Muscle of arm (tissue), 1 donor: ENCODE measurements at regions not wholly inside any gene's neighbourhood (a gene's known extent, or its start where the extent isn't known, plus 50 kb on each side); places are given as distances from the start of the nearest gene placed in this dataset.
A peak's percentile ranks its signal among the peaks of the same experiment; 100 is the strongest.
"Not testable (repeated sequence)": the region's sequence is repeated elsewhere in the genome, so short reads cannot be mapped to it uniquely, and the experiment has no call there.

ENCODE experiments used
- DNase-seq: peaks from one replicate; pipeline ENCODE4 v3.0.0-alpha.2; 2013

DNA sequence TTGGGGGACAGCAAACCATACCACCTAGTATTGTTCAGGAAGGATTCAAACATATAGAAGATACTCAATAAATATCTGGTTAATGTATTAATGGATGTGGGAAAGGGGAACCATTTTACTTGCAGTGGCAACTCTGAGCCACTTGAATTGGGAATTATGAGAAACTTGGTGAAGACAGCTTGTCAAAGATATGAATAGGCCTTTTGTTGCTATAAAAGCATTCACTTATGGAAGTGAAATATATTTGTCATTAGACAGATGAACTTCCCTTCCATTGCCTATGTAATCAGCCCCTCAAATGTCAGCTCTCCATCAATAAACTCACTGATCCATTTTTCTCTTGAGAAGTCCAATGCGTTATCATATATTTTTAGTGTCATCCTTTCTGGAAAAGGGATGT is 56.1 kb downstream of the GPR85 start:
- DNase-seq: no peak

DNA sequence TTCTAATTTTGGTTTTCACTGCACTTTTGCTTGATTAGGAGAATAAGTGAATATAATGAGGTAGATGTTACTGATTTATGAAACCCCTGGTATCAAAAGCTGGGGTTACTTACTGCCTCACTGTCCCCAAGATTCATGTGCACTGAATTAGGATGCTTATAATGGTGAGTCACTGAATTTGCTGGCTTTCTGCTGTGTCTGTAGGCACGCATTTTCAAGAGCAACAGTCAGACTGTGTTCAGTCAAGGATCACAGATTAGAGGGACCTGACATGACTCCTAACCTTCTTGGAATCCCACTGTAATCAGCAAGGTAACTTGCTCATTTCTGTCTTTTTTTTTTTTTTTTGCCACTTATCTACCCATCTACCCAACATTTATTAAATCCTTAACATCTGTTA is 59.7 kb downstream of the GPR85 start:
- no peak for DNase-seq

DNA sequence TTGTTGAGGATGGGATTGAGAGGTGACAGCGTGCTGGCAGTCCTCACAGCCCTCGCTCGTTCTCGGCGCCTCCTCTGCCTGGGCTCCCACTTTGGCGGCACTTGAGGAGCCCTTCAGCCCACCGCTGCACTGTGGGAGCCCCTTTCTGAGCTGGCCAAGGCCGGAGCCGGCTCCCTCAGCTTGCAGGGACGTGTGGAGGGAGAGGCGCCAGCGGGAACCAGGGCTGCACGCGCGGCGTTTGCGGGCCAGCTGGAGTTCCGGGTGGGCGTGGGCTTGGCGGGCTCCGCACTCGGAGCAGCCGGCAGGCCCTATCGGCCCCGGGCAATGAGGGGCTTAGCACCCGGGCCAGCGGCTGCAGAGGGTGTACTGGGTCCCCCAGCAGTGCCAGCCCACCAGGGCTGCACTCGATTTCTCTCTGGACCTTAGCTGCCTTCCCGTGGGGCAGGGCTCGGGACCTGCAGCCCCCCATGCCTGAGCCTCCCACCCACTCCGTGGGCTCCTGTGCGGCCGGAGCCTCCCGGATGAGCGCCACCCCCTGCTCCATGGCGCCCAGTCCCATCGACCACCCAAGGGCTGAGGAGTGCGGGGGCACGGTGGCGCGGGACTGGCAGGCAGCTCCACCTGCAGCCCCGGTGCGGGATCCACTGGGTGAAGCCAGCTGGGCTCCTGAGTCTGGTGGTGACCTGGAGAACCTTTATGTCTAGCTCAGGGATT is 69.3 kb downstream of the GPR85 start:
- DNase-seq: not testable (repeated sequence)

DNA sequence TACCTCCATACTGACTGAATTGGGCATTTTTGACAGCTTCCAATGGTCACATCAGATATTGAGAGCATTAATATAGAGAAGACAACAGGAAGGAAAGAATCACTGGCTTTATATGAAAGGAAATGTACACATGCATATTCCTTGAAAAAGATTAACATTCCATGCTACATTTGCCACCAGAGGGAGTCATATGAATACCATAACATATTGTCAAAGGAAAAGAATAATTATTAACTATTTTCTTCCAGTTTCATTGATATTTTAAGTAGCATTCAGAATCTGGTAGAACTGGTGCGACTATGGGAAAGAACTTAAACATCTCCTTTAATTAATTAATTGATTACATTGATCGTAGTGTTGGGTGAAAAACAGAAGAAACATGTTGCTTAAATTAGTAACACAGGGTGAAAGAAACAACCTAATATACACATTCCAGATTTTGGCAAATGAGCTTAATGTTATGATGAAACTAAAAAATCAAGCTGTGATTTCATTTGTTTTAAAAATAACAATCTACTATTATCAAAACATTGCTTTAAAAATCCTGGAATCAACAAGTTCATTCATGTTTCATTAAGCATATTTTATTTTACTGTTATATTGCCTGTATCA is 71.5 kb downstream of the GPR85 start:
- DNase-seq: peak; percentile 26

DNA sequence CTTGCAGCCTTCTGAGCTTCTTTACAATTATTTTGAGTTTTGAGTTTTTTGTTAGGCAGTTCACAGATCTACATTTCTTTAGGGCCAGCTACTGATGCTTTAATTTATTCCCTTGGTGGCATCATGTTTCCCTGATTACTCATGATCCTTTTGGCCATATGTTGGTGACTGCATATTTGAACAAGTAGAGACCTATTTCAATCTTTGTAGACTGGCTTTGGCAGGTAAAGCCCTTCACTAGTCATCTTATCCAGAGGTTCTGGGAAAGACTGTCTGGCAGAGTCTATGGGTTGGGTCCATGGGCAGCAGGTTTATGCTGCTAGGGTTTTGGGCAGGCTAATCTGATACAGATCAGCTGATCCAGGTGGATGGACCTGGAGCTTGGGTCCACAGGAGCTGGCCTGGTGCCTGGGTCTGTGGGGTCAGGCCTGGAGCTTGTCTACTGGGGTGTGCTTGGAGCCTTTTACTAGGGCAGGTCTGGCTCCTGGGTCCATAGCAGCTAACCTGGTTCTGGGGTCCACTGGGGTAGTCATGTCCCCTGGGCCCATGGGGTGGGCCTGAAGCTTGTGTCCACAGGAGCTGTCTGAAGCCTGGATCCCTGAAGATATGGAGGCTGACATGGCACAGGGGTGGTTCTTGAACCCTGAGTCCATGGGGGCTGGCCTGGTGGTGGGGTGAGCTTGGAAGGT is 72.7 kb downstream of the GPR85 start:
- DNase-seq: no peak

DNA sequence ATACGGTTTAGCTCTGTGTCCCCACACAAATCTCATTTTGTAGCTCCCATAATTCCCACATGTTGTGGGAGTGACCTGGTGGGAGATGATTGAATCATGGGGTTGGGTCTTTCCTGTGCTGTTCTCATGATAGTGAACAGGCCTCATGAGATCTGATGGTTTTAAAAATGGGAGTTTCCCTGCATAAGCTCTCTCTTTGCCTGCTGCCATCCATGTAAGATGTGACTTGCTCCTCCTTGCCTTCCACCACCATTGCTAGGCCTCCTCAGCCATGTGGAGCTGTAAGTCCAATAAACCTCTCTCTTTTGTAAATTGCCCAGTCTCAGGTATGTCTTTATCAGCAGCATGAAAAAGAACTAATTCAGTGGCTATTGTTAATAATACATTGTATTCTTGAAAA is 73.8 kb downstream of the GPR85 start:
- DNase-seq: not testable (repeated sequence)

DNA sequence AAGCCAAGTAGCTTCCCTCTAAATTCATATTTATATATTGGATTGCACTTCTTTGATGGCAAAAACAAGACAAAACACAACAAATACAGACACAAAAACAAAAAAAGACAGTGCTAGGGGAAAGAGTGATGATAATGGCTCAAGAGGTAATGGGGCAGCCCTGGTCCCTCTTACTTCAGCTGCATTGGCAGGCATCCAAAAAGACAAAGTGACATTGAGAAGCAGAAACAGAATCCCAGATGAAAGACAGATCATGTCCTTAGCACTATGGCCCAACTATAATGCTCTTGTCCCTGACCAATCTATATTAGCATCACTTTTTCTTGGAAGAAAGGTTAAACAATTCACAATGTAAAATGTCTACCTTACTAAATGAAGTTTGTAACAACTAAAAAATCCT is 76.2 kb downstream of the GPR85 start:
- DNase-seq: no peak

DNA sequence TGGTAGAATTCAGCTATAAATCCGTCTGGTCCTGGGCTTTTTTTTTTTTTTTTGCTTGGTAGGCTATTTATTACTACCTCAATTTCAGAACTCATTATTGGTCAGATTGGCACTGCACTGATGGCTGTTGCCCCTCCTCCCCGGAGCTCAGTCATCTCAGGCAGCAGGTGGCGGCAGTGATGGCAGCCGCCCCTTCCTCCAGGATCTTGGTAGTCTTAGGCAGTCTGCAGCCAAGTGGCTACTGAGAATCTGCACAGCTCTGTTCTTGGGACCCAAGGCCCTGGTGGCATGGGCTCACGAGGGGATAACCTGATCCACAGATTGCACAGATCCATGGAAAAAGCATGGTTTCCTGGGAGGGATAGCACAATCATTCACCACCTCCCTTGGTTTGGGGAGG is 77.9 kb downstream of the GPR85 start:
- DNase-seq: no peak

DNA sequence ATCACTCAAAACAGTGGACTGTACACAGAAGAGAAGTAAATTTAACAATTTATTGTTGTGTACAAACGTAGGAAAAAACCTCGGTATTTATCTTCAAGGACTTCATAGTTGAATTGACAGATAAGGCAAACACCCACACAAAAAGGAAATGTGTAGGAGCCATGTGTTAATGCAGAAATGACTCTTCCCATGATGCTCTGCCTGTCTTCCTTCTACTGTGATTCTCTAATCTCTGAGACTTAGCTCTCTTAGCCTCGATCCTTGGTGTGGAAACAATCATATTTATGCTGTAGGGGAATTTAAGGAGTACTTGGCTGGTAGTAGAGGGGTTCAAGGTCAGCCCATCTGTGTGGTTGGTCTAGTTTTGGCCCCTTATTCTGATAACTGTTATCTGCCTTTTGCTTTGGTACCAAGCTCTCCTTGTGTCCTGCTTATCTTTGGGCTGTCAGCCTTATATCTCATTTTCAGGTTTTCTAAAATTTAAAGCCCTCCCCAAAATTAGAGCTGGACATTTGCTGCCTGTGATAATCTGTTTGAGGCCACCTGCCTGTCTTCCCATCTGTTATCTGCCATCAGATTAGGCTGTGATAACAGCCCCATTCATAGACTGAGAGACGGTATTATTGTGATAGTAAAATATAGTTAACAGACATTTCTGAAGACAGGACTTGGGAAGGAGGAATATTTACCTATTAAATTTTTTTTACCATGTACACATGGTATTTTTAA is 81.7 kb downstream of the GPR85 start:
- DNase-seq: no peak

DNA sequence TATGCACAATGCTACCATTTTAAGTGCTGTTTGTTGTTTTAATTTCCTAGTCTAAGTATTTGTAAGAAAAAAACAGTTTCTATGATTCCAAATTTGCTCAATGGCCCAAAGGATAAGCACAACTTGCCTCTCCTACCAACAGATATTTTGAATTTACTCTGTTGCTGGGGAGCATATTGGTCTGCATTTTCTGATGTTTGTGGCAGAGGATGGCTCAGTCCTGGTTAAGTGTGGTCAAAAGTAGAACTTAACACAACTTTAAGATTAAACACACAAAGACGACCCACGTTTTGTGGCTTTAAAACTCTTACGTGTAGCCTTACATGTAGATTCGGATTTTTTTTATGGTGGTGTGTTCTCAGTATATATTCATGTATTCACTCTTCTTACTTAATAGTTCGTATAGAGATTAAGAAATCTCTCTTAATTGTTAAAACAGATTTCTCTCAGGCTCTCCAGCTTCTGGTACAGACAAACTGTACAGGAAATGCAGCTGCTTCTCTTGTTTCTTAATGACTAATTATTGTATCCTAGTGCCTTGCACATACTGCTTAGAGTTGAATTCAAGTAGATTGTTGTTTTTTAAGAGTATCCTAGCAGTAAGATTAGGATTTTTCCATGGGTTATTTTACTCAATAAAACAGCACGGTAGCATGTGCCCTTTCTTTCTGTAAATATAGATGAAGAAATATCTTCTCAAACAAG is 86.2 kb downstream of the GPR85 start:
- DNase-seq: no peak

DNA sequence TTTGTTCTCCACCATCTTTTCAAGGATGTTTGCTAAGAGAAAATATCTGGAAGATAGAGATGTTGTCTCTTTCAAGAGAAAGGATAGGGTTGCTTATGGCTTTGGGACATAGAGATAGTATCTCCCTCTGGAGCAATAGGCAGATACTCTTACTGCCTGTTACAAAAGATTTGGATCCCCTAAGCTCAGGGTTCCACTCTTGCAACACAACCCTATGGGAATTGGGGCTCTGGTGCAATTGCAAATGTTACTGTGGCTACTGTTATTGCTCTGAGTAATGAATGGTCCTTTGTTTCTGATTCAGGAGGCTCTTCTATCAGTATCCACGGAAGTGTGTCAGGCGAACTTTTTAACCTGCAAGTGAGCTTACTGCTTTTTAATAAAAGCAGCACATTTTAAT is 88.8 kb downstream of the GPR85 start:
- DNase-seq: no peak

DNA sequence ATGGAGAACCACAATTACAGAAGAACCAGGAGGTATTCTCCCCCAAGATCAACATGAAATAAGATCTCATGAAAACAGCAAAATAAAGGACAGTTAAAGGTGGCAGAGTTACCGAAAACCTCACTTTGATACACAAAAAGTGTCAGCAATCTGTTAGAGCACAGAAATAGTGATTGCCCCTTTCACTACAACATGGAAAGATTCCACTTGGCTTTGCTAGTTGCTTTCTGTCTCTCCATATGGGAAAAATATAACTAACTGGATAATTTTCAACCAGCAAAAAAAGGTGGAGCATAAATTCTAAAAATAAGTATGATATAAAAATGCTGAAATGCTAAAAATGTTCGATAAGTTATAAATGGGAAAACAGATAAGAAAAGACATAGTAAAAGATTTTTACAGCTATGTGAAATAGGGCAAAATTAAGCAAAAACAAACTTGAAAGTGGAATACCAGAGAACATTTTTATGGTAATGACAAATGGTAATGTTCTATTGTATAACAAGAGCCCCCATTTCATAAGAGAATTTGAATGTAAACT is 90.2 kb downstream of the GPR85 start:
- peak; percentile 16 for DNase-seq

DNA sequence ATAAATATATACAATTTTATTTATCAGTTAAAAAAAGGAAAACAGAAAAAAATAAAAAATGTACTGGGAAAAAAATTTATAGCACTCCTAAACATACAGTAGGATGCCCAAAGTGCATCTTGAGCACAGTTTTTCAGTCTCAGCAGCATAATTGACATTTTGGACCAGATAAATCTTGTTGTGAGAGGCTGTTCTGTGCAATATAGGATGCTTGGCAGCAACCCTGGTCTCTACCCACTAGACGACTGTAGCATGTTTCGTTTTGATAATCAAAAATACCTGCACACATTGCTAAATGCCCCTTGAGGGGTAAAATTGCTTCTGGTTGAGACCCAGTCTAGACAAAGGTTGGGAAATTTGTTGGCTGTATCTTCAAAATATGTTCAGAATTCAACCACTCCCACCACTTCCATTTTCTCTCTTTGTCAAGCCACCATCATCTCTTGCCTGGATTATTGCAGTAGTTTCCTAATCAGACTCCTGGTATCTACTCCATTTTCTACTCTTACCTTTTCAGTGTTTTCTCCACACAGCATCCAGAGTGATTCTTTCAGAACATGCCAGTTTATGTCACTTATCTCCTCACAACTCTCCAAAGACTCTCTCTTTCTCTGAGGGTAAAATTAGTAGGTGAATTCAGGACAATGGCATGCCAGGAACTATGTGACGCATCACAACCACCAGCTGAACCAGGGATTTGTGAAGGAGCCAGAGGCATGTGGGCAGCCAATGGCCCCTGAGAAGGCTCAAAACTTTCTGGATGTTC is 91.4 kb downstream of the GPR85 start:
- DNase-seq: no peak

DNA sequence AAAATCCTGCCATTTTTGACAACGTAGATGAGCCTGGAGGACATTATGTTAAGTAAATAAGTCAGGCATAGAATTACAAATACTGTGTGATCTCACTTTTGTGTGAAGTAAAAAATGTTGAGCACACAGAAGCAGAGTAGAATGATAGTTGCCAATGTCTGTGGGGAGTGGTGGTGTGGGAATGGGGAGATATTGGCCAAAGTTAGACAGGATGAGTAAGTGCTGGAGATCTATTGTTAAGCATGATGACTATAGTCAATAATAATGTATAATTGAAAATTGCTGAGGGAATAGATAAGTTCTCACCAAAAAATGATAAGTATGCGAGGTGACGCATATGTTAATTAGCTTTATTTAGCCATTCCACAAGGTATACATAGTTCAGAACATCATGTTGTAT is 92.0 kb downstream of the GPR85 start:
- no peak for DNase-seq

DNA sequence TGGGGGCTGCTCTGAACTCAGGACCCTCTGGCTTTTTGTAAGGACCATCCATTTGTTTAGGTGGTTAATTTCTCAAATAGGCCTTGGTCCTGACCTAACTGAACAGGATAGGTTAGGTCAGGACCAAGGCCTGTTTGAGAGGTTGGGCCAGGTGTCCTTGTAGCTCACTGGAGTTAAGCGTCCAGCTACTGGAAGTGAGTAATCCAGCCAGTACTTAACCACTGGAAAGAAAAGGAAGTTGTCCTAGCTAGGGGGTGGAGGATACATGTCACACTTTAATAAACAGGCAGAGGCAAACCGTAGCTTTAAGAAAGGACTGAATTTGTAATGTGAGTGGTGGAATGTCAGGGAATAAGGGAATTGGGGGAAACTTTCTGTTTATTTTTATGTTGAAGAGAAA is 96.0 kb downstream of the GPR85 start:
- DNase-seq: no peak

DNA sequence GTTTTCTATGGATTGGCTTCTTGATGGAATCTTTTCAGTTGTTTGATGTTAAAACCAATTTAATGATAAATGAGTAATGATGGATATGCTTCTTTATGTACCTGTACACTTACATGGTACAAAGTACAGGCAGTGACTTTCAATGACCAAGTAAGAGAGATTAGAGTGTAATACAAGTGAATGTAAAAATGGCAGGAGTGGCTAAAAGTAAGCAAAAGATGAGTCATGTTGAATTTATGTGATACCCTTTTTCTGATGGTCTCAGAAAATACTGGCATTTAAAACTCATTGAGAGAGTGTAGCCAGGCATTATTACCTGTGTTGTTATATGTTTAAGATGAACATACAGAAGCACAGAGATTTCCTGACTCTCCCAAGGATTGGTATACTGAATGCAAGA is 97.1 kb downstream of the GPR85 start:
- no peak for DNase-seq

DNA sequence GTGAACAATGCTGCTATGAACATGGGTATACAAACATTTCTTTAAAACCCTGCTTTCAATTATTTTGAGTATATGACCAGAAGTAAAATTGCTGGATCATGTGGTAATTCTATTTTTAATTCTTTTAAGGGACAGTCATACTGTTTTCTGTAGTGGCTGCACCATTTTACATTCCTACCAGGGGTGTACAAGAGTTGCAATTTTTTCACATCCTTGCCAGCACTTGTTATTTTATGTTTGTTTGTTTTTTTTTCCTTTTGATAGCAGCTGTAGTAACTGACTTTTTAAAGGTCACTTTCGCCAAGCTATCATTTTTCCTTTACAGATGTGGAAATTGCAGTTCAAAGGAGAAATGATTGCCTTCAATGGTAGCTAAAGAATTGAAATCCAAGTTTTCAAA is 99.5 kb downstream of the GPR85 start:
- DNase-seq: no peak

DNA sequence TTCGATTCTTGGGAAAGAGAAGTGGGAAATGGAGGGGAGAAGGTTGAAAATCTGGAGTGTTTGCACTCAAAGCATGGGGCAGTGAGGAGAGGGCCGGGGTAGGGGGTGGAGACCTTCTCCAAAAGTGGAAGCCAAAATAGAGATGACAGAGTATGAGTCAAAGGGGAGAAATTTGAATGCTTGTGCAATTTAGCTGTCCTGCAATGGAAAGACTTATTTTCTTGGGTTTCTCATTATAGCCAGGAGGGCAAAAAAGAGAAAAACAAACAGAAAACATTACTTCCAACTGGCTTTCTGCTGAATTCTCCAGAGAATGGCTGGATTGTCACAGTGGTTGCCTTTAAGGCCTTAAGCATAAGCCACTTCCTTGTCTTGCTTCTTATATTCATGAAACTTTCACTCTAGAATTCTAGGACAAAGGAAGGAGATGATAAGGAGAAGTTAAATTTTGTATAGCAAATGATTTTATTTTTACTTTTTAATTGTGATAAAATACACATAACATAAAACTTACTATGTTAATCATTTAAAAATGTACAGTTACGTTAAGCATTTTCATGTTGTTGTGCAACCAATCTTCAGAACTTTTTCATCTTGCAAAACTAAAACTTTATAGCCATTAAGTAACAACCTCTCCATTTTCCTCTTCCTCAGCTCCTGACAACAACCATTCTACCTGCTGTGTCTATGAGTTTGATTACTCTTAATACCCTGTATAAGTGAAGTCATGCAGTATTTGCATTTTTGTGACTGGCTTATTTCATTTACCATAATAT is 100.2 kb downstream of the GPR85 start:
- no peak for DNase-seq

DNA sequence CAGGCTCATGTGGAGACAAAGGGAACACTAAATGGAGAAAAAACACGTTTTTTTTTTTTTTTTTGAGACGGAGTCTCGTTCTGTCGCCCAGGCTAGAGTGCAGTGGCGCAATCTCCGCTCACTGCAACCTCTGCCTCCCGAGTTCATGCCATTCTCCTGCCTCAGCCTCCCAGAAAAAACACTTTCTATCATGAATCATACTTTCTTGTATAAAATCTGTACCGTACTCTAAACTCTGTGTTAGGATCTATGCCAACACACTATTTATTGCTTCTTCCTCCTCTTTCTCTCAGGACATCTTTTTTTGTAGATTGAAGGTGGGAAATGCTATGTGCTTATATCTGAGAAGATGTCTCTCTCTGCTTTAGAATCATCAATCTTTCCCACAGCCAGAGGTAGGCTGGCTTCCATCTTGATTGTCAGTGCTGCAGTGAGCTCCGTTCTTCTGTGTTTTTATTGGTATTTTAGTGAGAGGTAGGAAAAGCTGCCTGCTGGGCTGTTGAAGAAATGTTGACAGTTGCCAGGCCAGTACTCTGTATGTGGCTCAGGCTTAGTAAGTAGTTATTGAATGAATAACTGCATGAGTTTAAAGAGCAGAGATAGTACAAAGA is 101.1 kb downstream of the GPR85 start:
- no peak for DNase-seq
